ENCODE measurements at regions not wholly inside any gene's neighbourhood (a gene's known extent, or its start where the extent isn't known, plus 50 kb on each side); places are given as distances from the start of the nearest gene placed in this dataset.

GRCh38 chr11:43545610-43546009 lies 134.9 kb upstream of the HSD17B12 start:
- H3K27me3 Mint-ChIP-seq (ENCODE audit: unreplicated experiment): peaks cover 70% of the 10 kb centered on the region
- no peaks in the 10 kb centered on the region for H3K36me3 Mint-ChIP-seq (ENCODE audit: insufficient read depth, unreplicated experiment)
- intact Hi-C loops (cut with micrococcal nuclease; ENCODE audit: unreplicated experiment): no loop called here
- TF ChIP-seq CTCF (IDR thresholded peaks at IDR 0.05; ENCODE audit: unreplicated experiment): no peak
- H3K4me1 Mint-ChIP-seq (ENCODE audit: low read depth, unreplicated experiment): no peaks in the 10 kb centered on the region
- DNase-seq: no peak
- no peaks in the 10 kb centered on the region for H3K9me3 Mint-ChIP-seq (ENCODE audit: low read depth, unreplicated experiment)
- no TSS peak for BruUV-seq (replicated peaks)
- CTCF ChIA-PET: no interaction called here
- H3K27ac Mint-ChIP-seq (ENCODE audit: unreplicated experiment): no peak overlapping the region
- no peak overlapping the region for H3K4me3 Mint-ChIP-seq (ENCODE audit: low read depth, unreplicated experiment)

GRCh38 chr11:43546561-43547429 lies 133.7 kb upstream of the HSD17B12 start:
- peak overlapping the region; percentile 29 for H3K4me3 Mint-ChIP-seq (ENCODE audit: low read depth, unreplicated experiment)
- DNase-seq: no peak
- peaks cover 82% of the 10 kb centered on the region for H3K27me3 Mint-ChIP-seq (ENCODE audit: unreplicated experiment)
- no peaks in the 10 kb centered on the region for H3K9me3 Mint-ChIP-seq (ENCODE audit: low read depth, unreplicated experiment)
- no peaks in the 10 kb centered on the region for H3K36me3 Mint-ChIP-seq (ENCODE audit: insufficient read depth, unreplicated experiment)
- H3K27ac Mint-ChIP-seq (ENCODE audit: unreplicated experiment): no peak overlapping the region
- no peaks in the 10 kb centered on the region for H3K4me1 Mint-ChIP-seq (ENCODE audit: low read depth, unreplicated experiment)
- CTCF ChIA-PET: no interaction called here
- no peak for TF ChIP-seq CTCF (IDR thresholded peaks at IDR 0.05; ENCODE audit: unreplicated experiment)
- BruUV-seq (replicated peaks): no TSS peak
- intact Hi-C loops (cut with micrococcal nuclease; ENCODE audit: unreplicated experiment): no loop called here

GRCh38 chr11:43547430-43547831 lies 133.1 kb upstream of the HSD17B12 start:
- no peaks in the 10 kb centered on the region for H3K4me1 Mint-ChIP-seq (ENCODE audit: low read depth, unreplicated experiment)
- H3K27ac Mint-ChIP-seq (ENCODE audit: unreplicated experiment): no peak overlapping the region
- no TSS peak for BruUV-seq (replicated peaks)
- intact Hi-C loops (cut with micrococcal nuclease; ENCODE audit: unreplicated experiment): no loop called here
- DNase-seq: no peak
- CTCF ChIA-PET: no interaction called here
- TF ChIP-seq CTCF (IDR thresholded peaks at IDR 0.05; ENCODE audit: unreplicated experiment): no peak
- no peaks in the 10 kb centered on the region for H3K36me3 Mint-ChIP-seq (ENCODE audit: insufficient read depth, unreplicated experiment)
- H3K4me3 Mint-ChIP-seq (ENCODE audit: low read depth, unreplicated experiment): peak overlapping the region; percentile 29
- H3K27me3 Mint-ChIP-seq (ENCODE audit: unreplicated experiment): peaks cover 78% of the 10 kb centered on the region
- no peaks in the 10 kb centered on the region for H3K9me3 Mint-ChIP-seq (ENCODE audit: low read depth, unreplicated experiment)

GRCh38 chr11:43547889-43548381 lies 132.6 kb upstream of the HSD17B12 start:
- DNase-seq: no peak
- Mint-ChIP-seq H3K36me3 (ENCODE audit: insufficient read depth, unreplicated experiment) (no peaks in the 10 kb centered on the region), H3K4me1 (ENCODE audit: low read depth, unreplicated experiment) (no peaks in the 10 kb centered on the region), H3K4me3 (ENCODE audit: low read depth, unreplicated experiment) (no peak overlapping the region), H3K27ac (ENCODE audit: unreplicated experiment) (no peak overlapping the region), H3K9me3 (ENCODE audit: low read depth, unreplicated experiment) (no peaks in the 10 kb centered on the region), H3K27me3 (ENCODE audit: unreplicated experiment) (peaks cover 74% of the 10 kb centered on the region)
- no peak for TF ChIP-seq CTCF (IDR thresholded peaks at IDR 0.05; ENCODE audit: unreplicated experiment)
- CTCF ChIA-PET: no interaction called here
- no TSS peak for BruUV-seq (replicated peaks)
- intact Hi-C loops (cut with micrococcal nuclease; ENCODE audit: unreplicated experiment): no loop called here
